Adrenal gland (tissue), 9 donors: ENCODE measurements at regions not wholly inside any gene's neighbourhood (a gene's known extent, or its start where the extent isn't known, plus 50 kb on each side); places are given as distances from the start of the nearest gene placed in this dataset.

Experiments used
- DNase-seq, 7 donors: peaks; one replicate each; pipeline ENCODE4 v3.0.0-alpha.2; 2019 to 2020
- H3K27ac ChIP-seq, 5 donors: fragments of 200-600 bp; sonication (generic) in 4 of 5; 1 replicate in 3 of 5; 2 replicates in 2 of 5; pipeline versions ENCODE4 v1.5.1 to v1.8.0; 2016 to 2020; ENCODE audit warnings: mild to moderate bottlenecking in 1 of 5
- H3K27me3 ChIP-seq: fragments of 200-600 bp; 2 replicates; pipeline ENCODE4 v1.8.0; 2021
- H3K36me3 ChIP-seq, 2 donors: fragments of 200-600 bp; replicated peaks in 1 of 2; 1 replicate in 1 of 2; 2 replicates in 1 of 2; pipeline versions ENCODE4 v1.5.1 to v1.8.0; 2018 to 2022
- H3K4me1 ChIP-seq, 2 donors: fragments of 200-600 bp; replicated peaks in 1 of 2; 1 replicate in 1 of 2; 2 replicates in 1 of 2; pipeline versions ENCODE4 v1.5.1 to v1.8.0; 2018 to 2021
- H3K4me3 ChIP-seq, 4 donors: fragments of 200-600 bp; sonication (generic) in 3 of 4; one replicate each; pipeline ENCODE4 v1.5.1; 2016 to 2018
- H3K9me3 ChIP-seq, 3 donors: fragments of 200-600 bp; sonication (generic) in 1 of 3; replicated peaks in 1 of 3; 1 replicate in 2 of 3; 2 replicates in 1 of 3; pipeline versions ENCODE4 v1.5.1 to v1.8.0; 2016 to 2021
- POLR2A ChIP-seq, 2 donors: fragments of 450-650 bp; IDR thresholded peaks; one replicate each; pipeline ENCODE4 v1.6.1; 2017; ENCODE audit warnings: antibody characterized with exemption in 2 of 2, mild to moderate bottlenecking in 2 of 2, moderate library complexity in 1 of 2
- WGBS, 4 donors: extraction: QIAGEN DNeasy Blood & Tissue Kit in 2 of 4; methylation state at CpG; one replicate each; pipeline versions ENCODE4 v1.1.5 to v1.1.7; 2013 to 2017; 5-methylcytosine and 5-hydroxymethylcytosine counted together
- intact Hi-C, 2 donors: fragments of 100-400 bp; cut with DNase I; formaldehyde crosslinking; loops; one replicate each; pipeline versions ENCODE4 v1.14.1 to v1.15.0; 2022 to 2023
- TF ChIP-seq, protein P1 (sequence below), 6 experiments: fragments of 450-650 bp in 4 of 6; fragments of 200-600 bp in 2 of 6; sonication (generic) in 1 of 6; IDR thresholded peaks; 1 replicate in 5 of 6; 2 replicates in 1 of 6; pipeline versions ENCODE4 v1.5.1 to v1.8.0; 2016 to 2021; ENCODE audit warnings: antibody characterized with exemption in 6 of 6, mild to moderate bottlenecking in 2 of 6, moderate library complexity in 1 of 6
- donor health status: healthy with polysubstance abuse.
- donor health status: Bipolar disorder and iron deficiency.
- donor health status: DM: yes; HTN: yes; CAD: no.
- donor health status: DM: no; HTN: no; CAD: no.
- donor health status: DM: no; HTN: no; CAD: no.

DNA sequence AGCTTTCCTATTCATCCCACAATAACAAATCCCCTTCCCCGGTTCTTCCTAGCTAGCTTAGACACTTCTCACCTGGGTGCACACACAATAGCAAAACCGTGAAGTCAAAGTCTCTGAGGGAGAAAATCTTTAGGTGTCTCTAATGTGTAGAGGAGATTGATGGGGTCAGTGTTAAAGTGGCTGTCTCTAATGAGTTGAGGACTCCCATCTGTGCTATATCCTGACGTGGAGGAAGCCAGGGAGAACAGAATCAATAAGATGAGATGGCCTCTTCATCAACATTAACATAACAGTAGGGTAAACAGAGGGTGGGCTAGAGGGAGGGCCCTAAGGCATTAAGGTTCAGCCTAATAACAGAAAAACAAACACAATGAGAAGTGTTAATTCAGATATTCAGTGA is 120.4 kb downstream of the SLC5A7 start:
- Histone ChIP-seq H3K4me3 (no peak overlapping the region), H3K27ac (no peak overlapping the region), H3K4me1 (no peaks in the 10 kb centered on the region), H3K9me3 (no peaks in the 10 kb centered on the region), H3K36me3 (no peaks in the 10 kb centered on the region), H3K27me3 (no peaks in the 10 kb centered on the region)
- WGBS, 4 donors, result 30 to 41% (median 39%) methylated on average over 3 of the region's 3 CpGs
- intact Hi-C loops, result no loop called here
- TF ChIP-seq, protein P1, sequence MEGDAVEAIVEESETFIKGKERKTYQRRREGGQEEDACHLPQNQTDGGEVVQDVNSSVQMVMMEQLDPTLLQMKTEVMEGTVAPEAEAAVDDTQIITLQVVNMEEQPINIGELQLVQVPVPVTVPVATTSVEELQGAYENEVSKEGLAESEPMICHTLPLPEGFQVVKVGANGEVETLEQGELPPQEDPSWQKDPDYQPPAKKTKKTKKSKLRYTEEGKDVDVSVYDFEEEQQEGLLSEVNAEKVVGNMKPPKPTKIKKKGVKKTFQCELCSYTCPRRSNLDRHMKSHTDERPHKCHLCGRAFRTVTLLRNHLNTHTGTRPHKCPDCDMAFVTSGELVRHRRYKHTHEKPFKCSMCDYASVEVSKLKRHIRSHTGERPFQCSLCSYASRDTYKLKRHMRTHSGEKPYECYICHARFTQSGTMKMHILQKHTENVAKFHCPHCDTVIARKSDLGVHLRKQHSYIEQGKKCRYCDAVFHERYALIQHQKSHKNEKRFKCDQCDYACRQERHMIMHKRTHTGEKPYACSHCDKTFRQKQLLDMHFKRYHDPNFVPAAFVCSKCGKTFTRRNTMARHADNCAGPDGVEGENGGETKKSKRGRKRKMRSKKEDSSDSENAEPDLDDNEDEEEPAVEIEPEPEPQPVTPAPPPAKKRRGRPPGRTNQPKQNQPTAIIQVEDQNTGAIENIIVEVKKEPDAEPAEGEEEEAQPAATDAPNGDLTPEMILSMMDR (IDR thresholded peaks at IDR 0.05), result no peak
- no peak for TF ChIP-seq POLR2A (IDR thresholded peaks at IDR 0.05)
- DNase-seq, result no peak

DNA sequence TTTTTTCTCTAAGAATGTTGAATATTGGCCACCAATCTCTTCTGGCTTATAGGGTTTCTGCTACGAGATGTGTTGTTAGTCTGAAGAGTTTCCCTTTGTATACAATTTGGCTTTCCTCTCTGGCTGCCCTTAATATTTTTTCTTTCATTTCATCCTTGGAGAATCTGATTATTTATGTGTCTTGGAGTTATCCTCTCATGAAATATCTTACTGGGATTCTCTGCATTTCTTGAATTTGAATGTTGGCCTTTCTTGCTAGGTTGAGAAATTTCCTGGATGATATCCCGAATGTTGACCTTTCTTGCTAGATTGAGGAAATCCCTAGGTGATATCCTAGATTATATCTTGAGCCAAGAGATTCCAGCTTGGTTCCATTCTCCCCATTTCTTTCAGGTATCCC is 125.6 kb downstream of the SLC5A7 start:
- Histone ChIP-seq H3K4me3 (no peak overlapping the region), H3K27me3 (no peaks in the 10 kb centered on the region), H3K27ac (no peak overlapping the region), H3K36me3 (no peaks in the 10 kb centered on the region), H3K9me3 (no peaks in the 10 kb centered on the region), H3K4me1 (no peaks in the 10 kb centered on the region)
- no peak for DNase-seq
- intact Hi-C loops, result no loop called here
- 51 to 71% (median 58%) methylated on average over 2 of the region's 2 CpGs for WGBS, 4 donors
- TF ChIP-seq POLR2A (IDR thresholded peaks at IDR 0.05), result no peak
- TF ChIP-seq, protein P1 (IDR thresholded peaks at IDR 0.05), result no peak

DNA sequence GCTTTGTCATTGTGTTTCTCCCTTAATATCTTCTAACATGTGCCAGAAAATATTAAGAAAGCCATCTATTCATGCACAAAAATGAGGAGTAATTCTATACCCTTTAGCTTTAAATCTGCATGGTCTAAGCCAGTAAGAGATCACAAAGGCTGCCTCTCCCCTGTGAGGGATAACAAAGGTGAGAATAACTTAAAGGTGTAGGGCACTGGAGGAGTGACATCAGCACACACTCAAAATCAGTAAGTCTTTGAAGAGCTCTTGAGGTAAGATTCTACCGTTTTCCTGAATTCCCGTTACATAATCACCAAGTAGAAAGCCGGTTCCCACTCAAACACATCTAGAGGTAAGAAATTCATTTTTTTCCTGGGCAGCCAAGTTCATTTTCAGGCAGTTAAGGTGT is 123.9 kb upstream of the SULT1C3 start:
- TF ChIP-seq, protein P1 (IDR thresholded peaks at IDR 0.05), result no peak
- TF ChIP-seq POLR2A (IDR thresholded peaks at IDR 0.05), result no peak
- 69 to 99% (median 89%) methylated on average over 3 of the region's 3 CpGs for WGBS, 4 donors
- H3K4me3 ChIP-seq, result no peak overlapping the region
- DNase-seq, result no peak
- H3K9me3 ChIP-seq, result no peaks in the 10 kb centered on the region
- no peaks in the 10 kb centered on the region for H3K4me1 ChIP-seq
- H3K36me3 ChIP-seq, result no peaks in the 10 kb centered on the region
- H3K27ac ChIP-seq, result no peak overlapping the region
- H3K27me3 ChIP-seq, result no peaks in the 10 kb centered on the region
- intact Hi-C loops, result no loop called here

GRCh38 chr2:108118996-108119395 is 120.8 kb upstream of the SULT1C3 start:
- intact Hi-C loops, result no loop called here
- Histone ChIP-seq H3K4me1 (no peaks in the 10 kb centered on the region), H3K27ac (no peak overlapping the region), H3K4me3 (no peak overlapping the region), H3K27me3 (no peaks in the 10 kb centered on the region), H3K9me3 (no peaks in the 10 kb centered on the region), H3K36me3 (no peaks in the 10 kb centered on the region)
- WGBS, 4 donors, result 56 to 67% (median 65%) methylated on average over 2 of the region's 2 CpGs
- TF ChIP-seq, protein P1 (IDR thresholded peaks at IDR 0.05), result no peak
- TF ChIP-seq POLR2A (IDR thresholded peaks at IDR 0.05), result no peak
- DNase-seq, result no peak
